RWPE1 (cell line): ENCODE measurements at regions not wholly inside any gene's neighbourhood (a gene's known extent, or its start where the extent isn't known, plus 50 kb on each side); places are given as distances from the start of the nearest gene placed in this dataset.

Experiments used
- CTCF ChIA-PET: fragments of 350-600 bp; sonication (Branson Sonifier 250); formaldehyde crosslinking; extraction: SDS; loops from one replicate; lab custom pipeline; 2021; lab: Yijun Ruan, JAX
- POLR2A ChIA-PET: fragments of 400-600 bp; formaldehyde crosslinking; extraction: SDS; loops from one replicate; lab custom pipeline; 2020; ENCODE audit warnings: antibody characterized with exemption; ENCODE audit not compliant: low non-redundant PET; lab: Yijun Ruan, JAX
- DNase-seq: peaks from one replicate; pipeline ENCODE4 v3.0.0; 2012; ENCODE audit warnings: low spot score
- H3K27ac ChIP-seq: fragments of 450-650 bp; 2 replicates; pipeline ENCODE4 v1.5.1; 2017
- CTCF ChIP-seq: fragments of 450-650 bp; conservative IDR thresholded peaks from 2 replicates; pipeline ENCODE4 v1.5.1; 2017; ENCODE audit warnings: low read depth, mild to moderate bottlenecking

GRCh38 chr22:47919893-47920292 is 1157.4 kb downstream of the TBC1D22A start:
- ChIA-PET CTCF (no interaction called here), POLR2A (no interaction called here)
- no peak for TF ChIP-seq CTCF
- DNase-seq = no peak
- no peak overlapping the region for H3K27ac ChIP-seq

- DNase-seq = no peak
- CTCF ChIA-PET = no interaction called here
- H3K27ac ChIP-seq = no peak overlapping the region
- POLR2A ChIA-PET = no interaction called here
- no peak for TF ChIP-seq CTCF
Measured at GRCh38 chr22:47919001-47919441, 1156.6 kb downstream of the TBC1D22A start.

DNA sequence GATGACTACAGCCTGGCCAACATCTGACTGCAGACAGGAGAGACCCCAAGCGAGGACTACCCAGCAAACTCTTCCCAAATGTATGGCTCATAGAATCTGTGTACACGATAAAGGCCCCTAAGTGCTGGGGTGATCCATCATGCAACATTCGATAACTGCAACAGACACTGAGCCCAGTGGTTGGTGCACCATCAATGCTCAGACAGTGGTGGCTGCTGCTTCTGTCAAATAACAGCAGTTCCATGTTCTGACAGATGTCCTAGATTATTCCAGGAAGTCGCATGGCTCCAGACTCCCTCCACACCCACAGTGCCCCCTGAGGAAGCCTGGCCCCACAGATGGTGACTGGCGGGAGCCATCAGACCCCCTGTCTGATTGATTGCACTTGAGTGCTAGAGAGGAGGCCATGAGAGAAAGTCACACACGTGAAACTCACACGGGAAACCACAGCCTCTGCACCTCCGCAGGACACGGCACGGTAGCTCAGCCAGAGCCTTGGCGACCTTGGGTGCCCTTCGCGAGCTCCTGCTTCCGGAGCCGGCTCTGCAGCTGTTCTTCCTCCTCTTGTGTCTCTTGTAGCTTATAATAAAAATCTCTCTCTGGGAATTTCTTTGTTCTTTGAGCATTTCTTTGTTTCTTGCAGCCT is 1155.9 kb downstream of the TBC1D22A start:
- ChIA-PET CTCF (no interaction called here), POLR2A (no interaction called here)
- no peak for TF ChIP-seq CTCF
- DNase-seq = no peak
- H3K27ac ChIP-seq = no peak overlapping the region

GRCh38 chr22:47914481-47915097 is 1152.1 kb downstream of the TBC1D22A start:
- CTCF ChIA-PET = no interaction called here
- no peak overlapping the region for H3K27ac ChIP-seq

DNA sequence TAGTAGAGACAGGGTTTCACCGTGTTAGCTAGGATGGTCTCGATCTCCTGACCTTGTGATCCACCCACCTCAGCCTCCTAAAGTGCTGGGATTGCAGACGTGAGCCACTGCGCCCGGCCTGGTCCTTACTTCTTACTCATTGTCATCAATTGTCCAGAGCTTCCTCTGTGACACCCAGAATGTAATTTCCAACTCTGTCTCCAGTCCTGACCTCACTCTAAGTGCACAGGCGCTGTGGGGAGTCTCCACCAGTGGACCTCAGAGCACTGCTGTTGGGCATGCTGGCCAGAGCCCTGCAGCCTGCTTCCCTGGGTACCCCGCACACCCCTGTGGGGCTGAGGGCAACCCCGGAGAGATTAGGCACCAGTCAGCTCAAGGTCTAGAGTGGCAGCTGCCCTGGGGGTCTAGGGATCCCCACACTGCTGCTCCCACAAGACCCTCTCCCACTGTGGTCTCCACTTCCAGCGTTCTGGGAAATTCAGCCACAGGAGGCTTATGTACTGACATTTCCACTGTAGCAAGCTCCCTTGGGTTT is 1140.3 kb downstream of the TBC1D22A start:
- TF ChIP-seq CTCF = no peak
- ChIA-PET POLR2A (no interaction called here), CTCF (no interaction called here)
- no peak overlapping the region for H3K27ac ChIP-seq
- DNase-seq = no peak

More at GRCh38 chr22:47914481-47915097, 1152.1 kb downstream of the TBC1D22A start:
- TF ChIP-seq CTCF = no peak
- no peak for DNase-seq
- POLR2A ChIA-PET = no interaction called here

GRCh38 chr22:47901911-47902310 is 1139.5 kb downstream of the TBC1D22A start:
- no peak for DNase-seq
- POLR2A ChIA-PET = no interaction called here
- H3K27ac ChIP-seq = no peak overlapping the region
- TF ChIP-seq CTCF = no peak
- CTCF ChIA-PET = no interaction called here
